HG02938 (cell line): ENCODE measurements at regions not wholly inside any gene's neighbourhood (a gene's known extent, or its start where the extent isn't known, plus 50 kb on each side); places are given as distances from the start of the nearest gene placed in this dataset.
"Not testable (repeated sequence)": the region's sequence is repeated elsewhere in the genome, so short reads cannot be mapped to it uniquely, and the experiment has no call there.

Experiments
- ATAC-seq: cut with Tn5 transposase; IDR thresholded peaks from one replicate; pipeline ENCODE4 v1.9.1; 2021; ENCODE audit warnings: mild to moderate bottlenecking, moderate library complexity; ENCODE audit not compliant: unreplicated experiment

- no peak for ATAC-seq
Measured at GRCh38 chr1:238408737-238409136, 518.0 kb upstream of the ZP4 start.

GRCh38 chr1:238406098-238406860 lies 515.6 kb upstream of the ZP4 start:
- ATAC-seq = no peak

- ATAC-seq = no peak
Measured at GRCh38 chr1:238404921-238405320, 514.2 kb upstream of the ZP4 start.

GRCh38 chr1:238404481-238404880 lies 513.8 kb upstream of the ZP4 start:
- ATAC-seq = no peak

GRCh38 chr1:238401144-238401543 lies 510.4 kb upstream of the ZP4 start:
- ATAC-seq = no peak

GRCh38 chr1:238399558-238399957 lies 508.8 kb upstream of the ZP4 start:
- no peak for ATAC-seq

- no peak for ATAC-seq
Measured at GRCh38 chr1:238396140-238396539, 505.4 kb upstream of the ZP4 start.

GRCh38 chr1:238384381-238384780 lies 493.7 kb upstream of the ZP4 start:
- no peak for ATAC-seq

GRCh38 chr1:238380167-238380566 lies 489.4 kb upstream of the ZP4 start:
- no peak for ATAC-seq

- ATAC-seq = not testable (repeated sequence)
Measured at GRCh38 chr1:238379446-238379845, 488.7 kb upstream of the ZP4 start.

GRCh38 chr1:238377280-238377919 lies 486.7 kb upstream of the ZP4 start:
- no peak for ATAC-seq

GRCh38 chr1:238370599-238370998 lies 479.9 kb upstream of the ZP4 start:
- no peak for ATAC-seq

GRCh38 chr1:238364214-238364892 lies 473.6 kb upstream of the ZP4 start:
- ATAC-seq = no peak

GRCh38 chr1:238360474-238360873 lies 469.8 kb upstream of the ZP4 start:
- no peak for ATAC-seq

GRCh38 chr1:238350471-238350870 lies 459.7 kb upstream of the ZP4 start:
- no peak for ATAC-seq

GRCh38 chr1:238346340-238346739 lies 455.6 kb upstream of the ZP4 start:
- no peak for ATAC-seq

GRCh38 chr1:238345837-238346236 lies 455.1 kb upstream of the ZP4 start:
- no peak for ATAC-seq

- ATAC-seq = no peak
Measured at GRCh38 chr1:238343852-238344251, 453.1 kb upstream of the ZP4 start.

- no peak for ATAC-seq
Measured at GRCh38 chr1:238341395-238341794, 450.7 kb upstream of the ZP4 start.

- ATAC-seq = no peak
Measured at GRCh38 chr1:238340989-238341388, 450.3 kb upstream of the ZP4 start.

- no peak for ATAC-seq
Measured at GRCh38 chr1:238336531-238336930, 445.8 kb upstream of the ZP4 start.

GRCh38 chr1:238334170-238334569 lies 443.4 kb upstream of the ZP4 start:
- no peak for ATAC-seq
